Uterus (tissue), 2 donors: ENCODE measurements at regions not wholly inside any gene's neighbourhood (a gene's known extent, or its start where the extent isn't known, plus 50 kb on each side); places are given as distances from the start of the nearest gene placed in this dataset.

ENCODE experiments used
- CTCF ChIP-seq, 4 experiments: fragments of 200-600 bp in 2 of 4; fragments of 450-650 bp in 2 of 4; sonication (generic) in 2 of 4; IDR thresholded peaks; one replicate each; pipeline ENCODE4 v1.5.1; 2016 to 2019; ENCODE audit warnings: antibody characterized with exemption in 4 of 4, mild to moderate bottlenecking in 2 of 4, moderate library complexity in 1 of 4
- POLR2A ChIP-seq, 2 donors: fragments of 450-650 bp; IDR thresholded peaks; one replicate each; pipeline ENCODE4 v1.6.1; 2016; ENCODE audit warnings: antibody characterized with exemption in 2 of 2, mild to moderate bottlenecking in 1 of 2, moderate library complexity in 1 of 2

- no peak for TF ChIP-seq CTCF (IDR thresholded peaks at IDR 0.05)
- no peak for TF ChIP-seq POLR2A (IDR thresholded peaks at IDR 0.05)
Measured at GRCh38 chr1:166627558-166627957, 211.7 kb upstream of the POGK start.
